ENCODE measurements at regions not wholly inside any gene's neighbourhood (a gene's known extent, or its start where the extent isn't known, plus 50 kb on each side); places are given as distances from the start of the nearest gene placed in this dataset.

DNA sequence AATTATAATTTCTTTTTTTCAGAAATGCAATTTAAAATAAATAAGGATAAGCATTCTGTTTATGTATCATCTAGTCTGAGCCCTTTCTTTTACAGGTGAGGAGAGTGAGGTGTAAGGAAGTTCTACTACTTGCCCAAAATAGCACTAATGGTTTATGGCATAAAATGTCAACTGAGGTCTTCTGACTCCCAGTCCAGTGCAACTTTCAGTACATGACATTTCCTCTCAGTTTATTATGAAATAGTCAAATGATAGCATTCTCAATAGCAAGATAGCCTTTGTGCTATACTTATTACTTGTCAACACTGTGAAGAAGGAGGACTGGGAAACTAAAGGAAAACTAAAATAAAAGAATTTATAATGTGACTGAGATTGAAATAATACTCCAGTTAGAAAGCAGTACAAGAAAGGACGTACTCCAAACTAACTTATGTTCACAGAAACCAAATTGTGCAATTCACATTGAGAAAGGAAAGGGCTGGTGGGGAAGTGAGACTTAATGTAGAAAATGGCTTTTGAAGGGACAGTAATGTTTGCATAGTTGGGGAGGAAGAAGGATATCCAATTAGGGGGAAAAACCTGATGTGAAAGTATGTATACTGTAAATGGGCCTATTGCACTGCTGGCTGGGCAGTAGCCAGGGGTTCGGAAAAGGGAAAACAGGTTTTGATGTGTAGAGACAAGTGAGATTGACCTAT lies 166.7 kb upstream of the ZEB2 start:
- no peak for TF ChIP-seq POLR2A (IDR thresholded peaks at IDR 0.05)
- TF ChIP-seq, protein P1, sequence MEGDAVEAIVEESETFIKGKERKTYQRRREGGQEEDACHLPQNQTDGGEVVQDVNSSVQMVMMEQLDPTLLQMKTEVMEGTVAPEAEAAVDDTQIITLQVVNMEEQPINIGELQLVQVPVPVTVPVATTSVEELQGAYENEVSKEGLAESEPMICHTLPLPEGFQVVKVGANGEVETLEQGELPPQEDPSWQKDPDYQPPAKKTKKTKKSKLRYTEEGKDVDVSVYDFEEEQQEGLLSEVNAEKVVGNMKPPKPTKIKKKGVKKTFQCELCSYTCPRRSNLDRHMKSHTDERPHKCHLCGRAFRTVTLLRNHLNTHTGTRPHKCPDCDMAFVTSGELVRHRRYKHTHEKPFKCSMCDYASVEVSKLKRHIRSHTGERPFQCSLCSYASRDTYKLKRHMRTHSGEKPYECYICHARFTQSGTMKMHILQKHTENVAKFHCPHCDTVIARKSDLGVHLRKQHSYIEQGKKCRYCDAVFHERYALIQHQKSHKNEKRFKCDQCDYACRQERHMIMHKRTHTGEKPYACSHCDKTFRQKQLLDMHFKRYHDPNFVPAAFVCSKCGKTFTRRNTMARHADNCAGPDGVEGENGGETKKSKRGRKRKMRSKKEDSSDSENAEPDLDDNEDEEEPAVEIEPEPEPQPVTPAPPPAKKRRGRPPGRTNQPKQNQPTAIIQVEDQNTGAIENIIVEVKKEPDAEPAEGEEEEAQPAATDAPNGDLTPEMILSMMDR (IDR thresholded peaks at IDR 0.05), result no peak
- no peak for TF ChIP-seq EP300 (IDR thresholded peaks at IDR 0.05)
- TF ChIP-seq POLR2AphosphoS5 (IDR thresholded peaks at IDR 0.05), result no peak
